Mesenchymal stem cell (in vitro differentiated cells and primary cell): ENCODE measurements at regions not wholly inside any gene's neighbourhood (a gene's known extent, or its start where the extent isn't known, plus 50 kb on each side); places are given as distances from the start of the nearest gene placed in this dataset.

Experiments used
- DNase-seq: peaks from one replicate; pipeline ENCODE4 v3.0.0-alpha.2; 2013
- H2AFZ ChIP-seq: one replicate; pipeline ENCODE4 v1.6.1; 2013; ENCODE audit warnings: low read depth, mild to moderate bottlenecking, control low read depth, inconsistent platforms, low read length, moderate library complexity
- H2AK5ac ChIP-seq: 2 replicates; pipeline ENCODE4 v1.6.1; 2013; ENCODE audit warnings: low read length, moderate library complexity, mild to moderate bottlenecking, inconsistent platforms; ENCODE audit not compliant: severe bottlenecking
- H2BK120ac ChIP-seq: one replicate; pipeline ENCODE4 v1.6.1; 2013; ENCODE audit warnings: low read depth, mild to moderate bottlenecking, inconsistent platforms, low read length, moderate library complexity
- H2BK12ac ChIP-seq, 2 experiments: one replicate each; pipeline ENCODE4 v1.6.1; 2013; ENCODE audit warnings: inconsistent platforms in 2 of 2, low read length in 2 of 2, mild to moderate bottlenecking in 2 of 2, moderate library complexity in 2 of 2, control low read depth in 1 of 2
- H2BK15ac ChIP-seq: one replicate; pipeline ENCODE4 v1.6.1; 2013; ENCODE audit warnings: mild to moderate bottlenecking, low read depth, inconsistent platforms; ENCODE audit not compliant: poor library complexity, severe bottlenecking
- H2BK5ac ChIP-seq: 2 replicates; pipeline ENCODE4 v1.6.1; 2013; ENCODE audit warnings: low read depth, mild to moderate bottlenecking, low read length, control low read depth, inconsistent platforms; ENCODE audit not compliant: poor library complexity, severe bottlenecking
- H3K14ac ChIP-seq, 2 experiments: one replicate each; pipeline ENCODE4 v1.6.1; 2013; ENCODE audit warnings: inconsistent platforms in 2 of 2, low read length in 2 of 2, control low read depth in 1 of 2, mild to moderate bottlenecking in 1 of 2, moderate library complexity in 1 of 2
- H3K18ac ChIP-seq, 2 experiments: one replicate each; pipeline ENCODE4 v1.6.1; 2013; ENCODE audit warnings: inconsistent platforms in 2 of 2, low read length in 2 of 2, control low read depth in 1 of 2, low read depth in 1 of 2, mild to moderate bottlenecking in 1 of 2
- H3K23ac ChIP-seq, 2 experiments: one replicate each; pipeline ENCODE4 v1.6.1; 2013; ENCODE audit warnings: inconsistent platforms in 2 of 2, low read length in 2 of 2, mild to moderate bottlenecking in 2 of 2, moderate library complexity in 2 of 2, control low read depth in 1 of 2
- H3K27ac ChIP-seq: 2 replicates; pipeline ENCODE4 v1.5.1; 2013; ENCODE audit warnings: mild to moderate bottlenecking, moderate library complexity, low read length, control low read depth, inconsistent platforms; ENCODE audit not compliant: poor library complexity, severe bottlenecking
- H3K27me3 ChIP-seq, 2 experiments: 2 replicates each; pipeline versions ENCODE4 v1.6.1 to v1.7.0; 2013; ENCODE audit warnings: low read length in 2 of 2, mild to moderate bottlenecking in 2 of 2, moderate library complexity in 2 of 2, control low read depth in 1 of 2, inconsistent platforms in 1 of 2; ENCODE audit not compliant: control insufficient read depth in 1 of 2, insufficient read depth in 1 of 2
- H3K36me3 ChIP-seq, 2 experiments: 2 replicates each; pipeline versions ENCODE4 v1.6.1 to v1.7.0; 2013; ENCODE audit warnings: low read length in 2 of 2, control low read depth in 1 of 2, inconsistent platforms in 1 of 2, low read depth in 1 of 2, mild to moderate bottlenecking in 1 of 2; ENCODE audit not compliant: insufficient read depth in 2 of 2, control insufficient read depth in 1 of 2
- H3K4ac ChIP-seq, 2 experiments: one replicate each; pipeline ENCODE4 v1.6.1; 2013; ENCODE audit warnings: inconsistent platforms in 2 of 2, low read length in 2 of 2, mild to moderate bottlenecking in 2 of 2, moderate library complexity in 2 of 2, control low read depth in 1 of 2, low read depth in 1 of 2
- H3K4me1 ChIP-seq: 2 replicates; pipeline ENCODE4 v1.6.1; 2013; ENCODE audit warnings: low read depth, low read length, control low read depth; ENCODE audit not compliant: control insufficient read depth, insufficient read depth
- H3K4me2 ChIP-seq: 2 replicates; pipeline ENCODE4 v1.6.1; 2013; ENCODE audit warnings: low read length, mild to moderate bottlenecking, inconsistent platforms; ENCODE audit not compliant: poor library complexity, severe bottlenecking
- H3K4me3 ChIP-seq, 2 experiments: 2 replicates each; pipeline versions ENCODE4 v1.5.1 to v1.7.0; 2013; ENCODE audit warnings: low read length in 2 of 2, mild to moderate bottlenecking in 2 of 2, control low read depth in 1 of 2, low read depth in 1 of 2; ENCODE audit not compliant: insufficient read depth in 1 of 2
- H3K79me1 ChIP-seq: replicated peaks from 2 replicates; pipeline ENCODE4 v1.6.1; 2013; ENCODE audit warnings: mild to moderate bottlenecking, control low read depth, low read length, inconsistent platforms; ENCODE audit not compliant: poor library complexity, severe bottlenecking
- H3K9ac ChIP-seq: 2 replicates; pipeline ENCODE4 v1.7.0; 2013; ENCODE audit warnings: mild to moderate bottlenecking, low read length, moderate library complexity
- H3K9me3 ChIP-seq: 2 replicates; pipeline ENCODE4 v1.7.0; 2013; ENCODE audit warnings: mild to moderate bottlenecking, low read length; ENCODE audit not compliant: control insufficient read depth
- H4K8ac ChIP-seq: one replicate; pipeline ENCODE4 v1.6.1; 2013; ENCODE audit warnings: inconsistent platforms, mild to moderate bottlenecking, low read length, moderate library complexity
- H4K91ac ChIP-seq: one replicate; pipeline ENCODE4 v1.6.1; 2013; ENCODE audit warnings: mild to moderate bottlenecking, low read length, inconsistent platforms
- WGBS: methylation state at CpG from one replicate; pipeline ENCODE4 v1.1.7; 2013; ENCODE audit warnings: mixed read lengths; 5-methylcytosine and 5-hydroxymethylcytosine counted together

GRCh38 chr20:61026173-61026572, 225.9 kb upstream of the CDH4 start:
- no peak overlapping the region for H3K4me3 ChIP-seq
- no peak overlapping the region for H4K8ac ChIP-seq
- no peaks in the 10 kb centered on the region for H3K27me3 ChIP-seq
- no peak overlapping the region for H3K23ac ChIP-seq
- H3K4me2 ChIP-seq = no peak overlapping the region
- H2AK5ac ChIP-seq = no peak overlapping the region
- no peak overlapping the region for H2BK5ac ChIP-seq
- H4K91ac ChIP-seq = no peak overlapping the region
- H3K9me3 ChIP-seq = no peaks in the 10 kb centered on the region
- no peak overlapping the region for H2BK120ac ChIP-seq
- no peak overlapping the region for H3K14ac ChIP-seq
- H2BK12ac ChIP-seq = no peak overlapping the region
- no peak overlapping the region for H3K27ac ChIP-seq
- H2BK15ac ChIP-seq = no peak overlapping the region
- no peaks in the 10 kb centered on the region for H3K4me1 ChIP-seq
- 85% methylated on average over 6 of the region's 6 CpGs for WGBS
- H2AFZ ChIP-seq = no peak overlapping the region
- H3K9ac ChIP-seq = no peak overlapping the region
- no peaks in the 10 kb centered on the region for H3K36me3 ChIP-seq
- H3K4ac ChIP-seq = no peak overlapping the region
- no peak overlapping the region for H3K18ac ChIP-seq
- no peak for DNase-seq
- no peaks in the 10 kb centered on the region for H3K79me1 ChIP-seq

GRCh38 chr20:61026731-61027130, 225.3 kb upstream of the CDH4 start:
- Histone ChIP-seq H2AK5ac (no peak overlapping the region), H3K4me2 (no peak overlapping the region), H2BK5ac (no peak overlapping the region), H3K14ac (no peak overlapping the region), H4K8ac (no peak overlapping the region), H3K79me1 (no peaks in the 10 kb centered on the region), H2BK120ac (no peak overlapping the region), H3K36me3 (no peaks in the 10 kb centered on the region), H2BK15ac (no peak overlapping the region), H3K4me3 (no peak overlapping the region), H3K4ac (no peak overlapping the region), H3K27me3 (no peaks in the 10 kb centered on the region), H3K18ac (no peak overlapping the region), H3K23ac (no peak overlapping the region), H4K91ac (no peak overlapping the region), H2AFZ (no peak overlapping the region), H3K9ac (no peak overlapping the region), H3K27ac (no peak overlapping the region), H3K9me3 (no peaks in the 10 kb centered on the region), H3K4me1 (no peaks in the 10 kb centered on the region), H2BK12ac (no peak overlapping the region)
- 75% methylated on average over 5 of the region's 5 CpGs for WGBS
- DNase-seq = no peak

- Histone ChIP-seq H3K4ac (no peak overlapping the region), H3K79me1 (no peaks in the 10 kb centered on the region), H4K91ac (no peak overlapping the region), H3K36me3 (no peaks in the 10 kb centered on the region), H3K9ac (no peak overlapping the region), H3K4me3 (no peak overlapping the region), H2BK120ac (no peak overlapping the region), H2BK5ac (no peak overlapping the region), H3K18ac (no peak overlapping the region), H3K23ac (no peak overlapping the region), H2BK12ac (no peak overlapping the region), H3K4me2 (no peak overlapping the region), H3K27me3 (no peaks in the 10 kb centered on the region), H3K4me1 (no peaks in the 10 kb centered on the region), H2BK15ac (no peak overlapping the region), H4K8ac (no peak overlapping the region), H3K27ac (no peak overlapping the region), H2AFZ (no peak overlapping the region), H2AK5ac (no peak overlapping the region), H3K14ac (no peak overlapping the region), H3K9me3 (no peaks in the 10 kb centered on the region)
- DNase-seq = no peak
- 69% methylated on average over 2 of the region's 4 CpGs for WGBS
These were observed 224.8 kb upstream of the CDH4 start for GRCh38 chr20:61027218-61027617.

GRCh38 chr20:61030130-61030529, 221.9 kb upstream of the CDH4 start:
- Histone ChIP-seq H2BK15ac (no peak overlapping the region), H2AK5ac (no peak overlapping the region), H3K4me2 (no peak overlapping the region), H3K14ac (no peak overlapping the region), H3K27me3 (no peaks in the 10 kb centered on the region), H3K4me3 (no peak overlapping the region), H2AFZ (no peak overlapping the region), H2BK5ac (no peak overlapping the region), H4K91ac (no peak overlapping the region), H3K23ac (no peak overlapping the region), H3K18ac (no peak overlapping the region), H2BK120ac (no peak overlapping the region), H3K9ac (no peak overlapping the region), H3K27ac (no peak overlapping the region), H3K4me1 (no peaks in the 10 kb centered on the region), H3K9me3 (no peaks in the 10 kb centered on the region), H3K79me1 (no peaks in the 10 kb centered on the region), H2BK12ac (no peak overlapping the region), H3K36me3 (no peaks in the 10 kb centered on the region), H3K4ac (no peak overlapping the region), H4K8ac (no peak overlapping the region)
- no peak for DNase-seq
